Right lobe of liver (tissue), 4 donors: ENCODE measurements at regions not wholly inside any gene's neighbourhood (a gene's known extent, or its start where the extent isn't known, plus 50 kb on each side); places are given as distances from the start of the nearest gene placed in this dataset.

Experiments
- POLR2A ChIP-seq: fragments of 450-650 bp; IDR thresholded peaks from one replicate; pipeline ENCODE4 v1.6.1; 2017; ENCODE audit warnings: antibody characterized with exemption, mild to moderate bottlenecking
- TF ChIP-seq, protein P1 (sequence below), 4 donors: fragments of 200-600 bp in 3 of 4; fragments of 450-650 bp in 1 of 4; IDR thresholded peaks; one replicate each; pipeline versions ENCODE4 v1.5.1 to v1.8.0; 2016 to 2022; ENCODE audit warnings: antibody characterized with exemption in 4 of 4, mild to moderate bottlenecking in 2 of 4
- donor health status: DM: no; HTN: no; CAD: no.
- donor health status: DM: no; HTN: no; CAD: no.
- donor health status: DM: no; HTN: yes; CAD: no.

DNA sequence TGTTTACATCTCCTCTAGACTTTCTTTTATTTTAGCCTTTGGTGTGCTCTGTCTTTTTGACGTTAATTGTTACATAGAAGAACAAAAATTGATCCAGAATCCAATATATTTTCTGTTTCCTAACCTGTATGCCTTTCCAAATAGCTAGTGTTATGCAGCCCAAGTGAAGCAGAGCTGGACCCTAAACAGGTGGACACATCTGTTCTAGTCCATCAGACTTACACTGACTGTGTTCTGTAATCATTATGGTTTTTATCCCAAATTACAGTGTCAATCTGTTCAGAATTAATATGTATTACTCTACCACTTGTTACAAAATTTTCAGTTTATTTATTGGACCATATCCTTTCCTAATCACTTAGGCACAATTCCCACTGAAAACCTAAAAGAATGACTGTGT, 176.8 kb upstream of the FOXG1 start:
- TF ChIP-seq, protein P1, sequence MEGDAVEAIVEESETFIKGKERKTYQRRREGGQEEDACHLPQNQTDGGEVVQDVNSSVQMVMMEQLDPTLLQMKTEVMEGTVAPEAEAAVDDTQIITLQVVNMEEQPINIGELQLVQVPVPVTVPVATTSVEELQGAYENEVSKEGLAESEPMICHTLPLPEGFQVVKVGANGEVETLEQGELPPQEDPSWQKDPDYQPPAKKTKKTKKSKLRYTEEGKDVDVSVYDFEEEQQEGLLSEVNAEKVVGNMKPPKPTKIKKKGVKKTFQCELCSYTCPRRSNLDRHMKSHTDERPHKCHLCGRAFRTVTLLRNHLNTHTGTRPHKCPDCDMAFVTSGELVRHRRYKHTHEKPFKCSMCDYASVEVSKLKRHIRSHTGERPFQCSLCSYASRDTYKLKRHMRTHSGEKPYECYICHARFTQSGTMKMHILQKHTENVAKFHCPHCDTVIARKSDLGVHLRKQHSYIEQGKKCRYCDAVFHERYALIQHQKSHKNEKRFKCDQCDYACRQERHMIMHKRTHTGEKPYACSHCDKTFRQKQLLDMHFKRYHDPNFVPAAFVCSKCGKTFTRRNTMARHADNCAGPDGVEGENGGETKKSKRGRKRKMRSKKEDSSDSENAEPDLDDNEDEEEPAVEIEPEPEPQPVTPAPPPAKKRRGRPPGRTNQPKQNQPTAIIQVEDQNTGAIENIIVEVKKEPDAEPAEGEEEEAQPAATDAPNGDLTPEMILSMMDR (IDR thresholded peaks at IDR 0.05), result no peak
- no peak for TF ChIP-seq POLR2A
